HAP-1 (cell line): ENCODE measurements at regions not wholly inside any gene's neighbourhood (a gene's known extent, or its start where the extent isn't known, plus 50 kb on each side); places are given as distances from the start of the nearest gene placed in this dataset.
"Not testable (repeated sequence)": the region's sequence is repeated elsewhere in the genome, so short reads cannot be mapped to it uniquely, and the experiment has no call there.

Experiments used
- DNase-seq, 2 experiments: peaks; one replicate each; pipeline ENCODE4 v3.0.0-alpha.2; 2016 to 2020; ENCODE audit warnings: low spot score in 2 of 2
- H3K27me3 ChIP-seq: fragments of 250-450 bp; sonication (Bioruptor Pico); 2 replicates; pipeline ENCODE4 v1.5.1; 2020; ENCODE audit warnings: low read depth, mild to moderate bottlenecking, moderate library complexity
- H3K36me3 ChIP-seq: fragments of 250-450 bp; sonication (Bioruptor Pico); replicated peaks from 2 replicates; pipeline ENCODE4 v1.5.1; 2020; ENCODE audit warnings: mild to moderate bottlenecking
- H3K4me1 ChIP-seq: fragments of 250-450 bp; sonication (Bioruptor Pico); 2 replicates; pipeline ENCODE4 v1.5.1; 2020; ENCODE audit warnings: mild to moderate bottlenecking
- H3K4me3 ChIP-seq: fragments of 250-450 bp; sonication (Bioruptor Pico); 2 replicates; pipeline ENCODE4 v1.5.1; 2020; ENCODE audit warnings: mild to moderate bottlenecking, moderate library complexity
- H3K9me3 ChIP-seq: fragments of 250-450 bp; sonication (Bioruptor Pico); 2 replicates; pipeline ENCODE4 v1.5.1; 2020; ENCODE audit warnings: mild to moderate bottlenecking, moderate library complexity
- in situ Hi-C: fragments of 300-500 bp; cut with MboI; formaldehyde crosslinking; loops from 3 replicates; pipeline ENCODE4 v1.14.3; 2020; ENCODE audit warnings: low sequenced_read_pairs, inconsistent platforms, mixed read lengths

DNA sequence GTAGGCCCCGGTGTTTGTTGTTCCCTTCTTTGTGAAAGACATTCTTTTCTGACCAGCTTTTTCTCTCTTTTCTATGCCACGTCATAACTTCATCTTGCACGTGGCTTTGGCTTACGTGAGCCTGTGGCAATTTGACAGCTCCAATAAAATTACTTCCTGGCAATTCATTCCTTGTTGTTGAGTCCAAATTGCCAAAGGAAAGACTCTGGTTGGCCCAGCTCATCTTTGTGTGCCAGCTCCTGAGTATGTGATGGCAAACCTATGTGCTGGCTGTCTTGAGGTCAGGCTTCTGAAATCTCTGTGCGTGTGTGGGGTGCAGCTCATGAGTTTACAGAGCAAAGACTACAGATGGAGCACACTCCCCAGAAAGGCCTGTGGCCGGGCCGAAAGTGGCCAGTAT, 272.5 kb upstream of the SGK1 start:
- H3K27me3 ChIP-seq, result no peaks in the 10 kb centered on the region
- no peaks in the 10 kb centered on the region for H3K36me3 ChIP-seq
- DNase-seq, result no peak
- H3K4me1 ChIP-seq, result no peaks in the 10 kb centered on the region
- H3K4me3 ChIP-seq, result no peak overlapping the region
- in situ Hi-C loops, result no loop called here
- H3K9me3 ChIP-seq, result no peaks in the 10 kb centered on the region

- Histone ChIP-seq H3K36me3 (no peaks in the 10 kb centered on the region), H3K27me3 (no peaks in the 10 kb centered on the region), H3K4me1 (no peaks in the 10 kb centered on the region), H3K9me3 (no peaks in the 10 kb centered on the region), H3K4me3 (no peak overlapping the region)
- no peak for DNase-seq
- in situ Hi-C loops, result no loop called here
These were observed 272.1 kb upstream of the SGK1 start for GRCh38 chr6:134590004-134590403.

- Histone ChIP-seq H3K4me1 (no peaks in the 10 kb centered on the region), H3K27me3 (no peaks in the 10 kb centered on the region), H3K4me3 (no peak overlapping the region), H3K36me3 (no peaks in the 10 kb centered on the region), H3K9me3 (no peaks in the 10 kb centered on the region)
- in situ Hi-C loops, result no loop called here
- no peak for DNase-seq
These were observed 271.6 kb upstream of the SGK1 start for GRCh38 chr6:134589512-134589911.

DNA sequence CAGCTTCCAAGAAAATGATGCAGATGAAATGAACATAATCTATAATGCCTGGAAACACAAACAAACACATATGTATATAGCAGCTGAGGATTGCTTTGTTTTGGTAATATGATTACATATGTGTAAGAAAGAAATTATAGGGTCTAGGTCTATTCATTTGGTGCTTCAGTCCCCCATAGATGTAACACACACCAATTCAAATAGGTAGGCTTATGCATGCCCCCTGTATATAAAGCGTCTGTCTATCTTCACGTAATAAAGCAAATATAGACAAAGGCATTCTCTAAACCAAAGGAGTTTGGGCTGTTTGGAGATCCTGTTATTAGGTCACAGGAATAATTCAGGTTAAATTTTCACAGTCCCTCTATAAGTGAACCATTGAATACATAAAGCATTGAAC, 270.4 kb upstream of the SGK1 start:
- no peaks in the 10 kb centered on the region for H3K9me3 ChIP-seq
- no peaks in the 10 kb centered on the region for H3K36me3 ChIP-seq
- 0 out of 2 replicates have a peak, but pooled peaks cover 2% of the 10 kb centered on the region for H3K27me3 ChIP-seq
- no peak for DNase-seq
- in situ Hi-C loops, result no loop called here
- H3K4me1 ChIP-seq, result no peaks in the 10 kb centered on the region
- no peak overlapping the region for H3K4me3 ChIP-seq

- in situ Hi-C loops, result no loop called here
- H3K36me3 ChIP-seq, result no peaks in the 10 kb centered on the region
- DNase-seq, result no peak
- H3K4me1 ChIP-seq, result no peaks in the 10 kb centered on the region
- H3K4me3 ChIP-seq, result no peak overlapping the region
- no peaks in the 10 kb centered on the region for H3K9me3 ChIP-seq
- 0 out of 2 replicates have a peak, but pooled peaks cover 3% of the 10 kb centered on the region for H3K27me3 ChIP-seq
These were observed 267.6 kb upstream of the SGK1 start for GRCh38 chr6:134585517-134585873.

GRCh38 chr6:134584847-134585516, 267.1 kb upstream of the SGK1 start:
- Histone ChIP-seq H3K4me3 (no peak overlapping the region), H3K4me1 (no peaks in the 10 kb centered on the region), H3K36me3 (no peaks in the 10 kb centered on the region), H3K27me3 (0 out of 2 replicates have a peak, but pooled peaks cover 3% of the 10 kb centered on the region), H3K9me3 (no peaks in the 10 kb centered on the region)
- DNase-seq, result no peak
- in situ Hi-C loops, result no loop called here

DNA sequence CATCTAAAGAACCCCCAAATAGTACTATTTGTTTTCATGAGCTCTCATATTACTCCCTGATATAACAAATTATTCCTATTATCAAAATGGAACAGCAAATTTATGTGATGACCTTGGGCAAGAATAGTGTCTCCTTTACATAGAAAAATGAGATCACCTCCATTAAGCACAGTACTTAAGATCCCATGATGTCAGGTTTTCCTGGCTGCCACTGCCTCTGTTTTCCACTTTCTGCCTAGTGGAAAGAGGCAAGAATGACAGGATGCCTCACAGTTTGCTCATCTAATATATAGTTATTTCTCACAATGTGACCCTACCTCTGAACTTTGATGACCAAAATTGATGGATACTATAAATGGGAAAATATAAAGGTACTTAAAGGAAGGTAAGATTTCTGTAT, 260.1 kb upstream of the SGK1 start:
- in situ Hi-C loops, result no loop called here
- Histone ChIP-seq H3K4me1 (no peaks in the 10 kb centered on the region), H3K36me3 (no peaks in the 10 kb centered on the region), H3K9me3 (no peaks in the 10 kb centered on the region), H3K4me3 (no peak overlapping the region), H3K27me3 (no peaks in the 10 kb centered on the region; the same call in 1 of the 2 replicates)
- no peak for DNase-seq

DNA sequence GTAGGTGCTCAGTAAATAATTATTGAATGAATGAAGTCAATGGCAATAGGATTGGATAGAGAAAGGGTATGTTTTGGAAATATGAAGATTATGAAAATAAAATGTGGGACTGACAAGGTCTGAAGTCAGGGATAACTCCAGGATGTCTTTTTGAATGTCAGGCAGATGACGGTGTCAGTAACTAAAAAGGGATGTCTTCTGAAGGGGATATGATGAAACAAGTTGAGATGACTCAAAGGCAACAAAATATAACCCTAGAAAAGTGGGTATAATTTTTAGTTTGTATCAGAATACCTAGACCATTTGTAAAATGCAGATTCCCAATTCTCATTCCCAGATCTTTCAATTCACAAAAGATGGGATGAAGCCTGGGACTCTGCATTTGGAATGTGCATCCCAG, 257.3 kb upstream of the SGK1 start:
- Histone ChIP-seq H3K36me3 (no peaks in the 10 kb centered on the region), H3K27me3 (no peaks in the 10 kb centered on the region; the same call in 1 of the 2 replicates), H3K9me3 (no peaks in the 10 kb centered on the region), H3K4me3 (no peak overlapping the region), H3K4me1 (no peaks in the 10 kb centered on the region)
- in situ Hi-C loops, result no loop called here
- no peak for DNase-seq

GRCh38 chr6:134574491-134574890, 256.6 kb upstream of the SGK1 start:
- DNase-seq, result no peak
- no peaks in the 10 kb centered on the region for H3K36me3 ChIP-seq
- H3K4me1 ChIP-seq, result no peaks in the 10 kb centered on the region
- H3K27me3 ChIP-seq, result no peaks in the 10 kb centered on the region; the same call in 1 of the 2 replicates
- no peak overlapping the region for H3K4me3 ChIP-seq
- H3K9me3 ChIP-seq, result no peaks in the 10 kb centered on the region
- in situ Hi-C loops, result no loop called here

GRCh38 chr6:134569996-134570395, 252.1 kb upstream of the SGK1 start:
- H3K4me3 ChIP-seq, DNase-seq, H3K27me3 ChIP-seq, H3K36me3 ChIP-seq, in situ Hi-C loops, H3K9me3 ChIP-seq, H3K4me1 ChIP-seq: not testable (repeated sequence)

GRCh38 chr6:134564705-134565104, 246.8 kb upstream of the SGK1 start:
- DNase-seq, result no peak
- H3K27me3 ChIP-seq, result no peaks in the 10 kb centered on the region
- in situ Hi-C loops, result no loop called here
- no peaks in the 10 kb centered on the region for H3K9me3 ChIP-seq
- H3K4me3 ChIP-seq, result no peak overlapping the region
- no peaks in the 10 kb centered on the region for H3K4me1 ChIP-seq
- no peaks in the 10 kb centered on the region for H3K36me3 ChIP-seq

DNA sequence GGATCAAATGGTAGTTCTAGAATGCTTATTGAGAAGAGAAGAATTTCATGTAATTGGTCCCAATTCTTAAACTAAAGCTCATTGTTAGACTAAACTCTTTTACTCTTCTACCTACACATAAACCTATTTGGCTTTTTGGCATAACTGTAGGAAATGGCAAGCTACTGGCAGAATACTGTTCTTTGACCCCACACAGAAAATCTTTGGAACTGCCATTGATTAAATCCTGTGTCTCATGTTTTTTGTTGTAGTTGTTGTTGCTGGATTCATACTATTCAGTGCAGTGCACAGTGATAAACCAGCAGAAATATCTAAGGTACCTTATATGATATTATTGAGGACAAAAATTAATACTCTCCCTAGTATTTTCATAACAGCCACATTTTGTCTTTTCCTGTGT, 242.1 kb upstream of the SGK1 start:
- H3K9me3 ChIP-seq, result no peaks in the 10 kb centered on the region
- in situ Hi-C loops, result no loop called here
- no peak for DNase-seq
- no peak overlapping the region for H3K4me3 ChIP-seq
- no peaks in the 10 kb centered on the region for H3K4me1 ChIP-seq
- H3K27me3 ChIP-seq, result no peaks in the 10 kb centered on the region
- no peaks in the 10 kb centered on the region for H3K36me3 ChIP-seq

GRCh38 chr6:134557509-134557908, 239.6 kb upstream of the SGK1 start:
- Histone ChIP-seq H3K4me3 (no peak overlapping the region), H3K9me3 (no peaks in the 10 kb centered on the region), H3K27me3 (no peaks in the 10 kb centered on the region), H3K36me3 (no peaks in the 10 kb centered on the region), H3K4me1 (no peaks in the 10 kb centered on the region)
- in situ Hi-C loops, result no loop called here
- no peak for DNase-seq

- Histone ChIP-seq H3K9me3 (no peaks in the 10 kb centered on the region), H3K27me3 (no peaks in the 10 kb centered on the region), H3K4me3 (no peak overlapping the region), H3K4me1 (no peaks in the 10 kb centered on the region), H3K36me3 (no peaks in the 10 kb centered on the region)
- in situ Hi-C loops, result no loop called here
- no peak for DNase-seq
These were observed 237.8 kb upstream of the SGK1 start for GRCh38 chr6:134555672-134556071.

DNA sequence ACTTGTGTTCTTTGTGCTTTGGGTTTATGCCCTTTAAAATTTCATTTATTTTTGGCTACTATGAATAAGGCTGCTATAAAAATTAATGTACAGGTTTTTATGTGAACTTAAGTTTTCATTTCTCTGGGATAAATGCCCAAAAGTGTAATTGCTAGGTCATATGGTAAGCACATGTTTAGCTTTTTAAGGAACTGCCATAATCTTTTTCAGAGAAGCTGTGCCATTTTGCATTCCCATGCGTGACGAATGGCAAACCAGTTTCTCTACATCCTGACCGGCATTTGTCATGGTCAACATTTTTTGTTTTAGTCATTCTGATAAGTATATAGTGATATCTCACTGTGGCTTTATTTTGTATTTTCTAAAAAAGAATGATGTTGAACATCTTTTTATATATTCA, 236.0 kb upstream of the SGK1 start:
- no peaks in the 10 kb centered on the region for H3K36me3 ChIP-seq
- H3K27me3 ChIP-seq, result no peaks in the 10 kb centered on the region
- no peaks in the 10 kb centered on the region for H3K4me1 ChIP-seq
- H3K9me3 ChIP-seq, result no peaks in the 10 kb centered on the region
- in situ Hi-C loops, result no loop called here
- no peak for DNase-seq
- no peak overlapping the region for H3K4me3 ChIP-seq
